Left ventricle myocardium inferior (tissue), 1 donor: ENCODE measurements at regions not wholly inside any gene's neighbourhood (a gene's known extent, or its start where the extent isn't known, plus 50 kb on each side); places are given as distances from the start of the nearest gene placed in this dataset.

Experiments used
- DNase-seq: peaks from one replicate; pipeline ENCODE4 v3.0.0-alpha.2; 2020
- H3K27ac ChIP-seq: fragments of 200-600 bp; replicated peaks from 2 replicates; pipeline ENCODE4 v1.8.0; 2021
- H3K27me3 ChIP-seq: fragments of 200-600 bp; 2 replicates; pipeline ENCODE4 v1.8.0; 2021; ENCODE audit warnings: low read depth
- H3K36me3 ChIP-seq: fragments of 200-600 bp; 2 replicates; pipeline ENCODE4 v1.8.0; 2021
- H3K4me1 ChIP-seq: fragments of 200-600 bp; 2 replicates; pipeline ENCODE4 v1.8.0; 2021
- H3K4me3 ChIP-seq: fragments of 200-600 bp; 2 replicates; pipeline ENCODE4 v1.8.0; 2021; ENCODE audit warnings: mild to moderate bottlenecking, moderate library complexity
- H3K9me3 ChIP-seq: fragments of 200-600 bp; replicated peaks from 2 replicates; pipeline ENCODE4 v1.8.0; 2021
- intact Hi-C: fragments of 100-400 bp; cut with micrococcal nuclease; formaldehyde crosslinking; loops from one replicate; pipeline ENCODE4 v1.11.0; 2022
- TF ChIP-seq, protein P1 (sequence below): fragments of 200-600 bp; IDR thresholded peaks from 2 replicates; pipeline ENCODE4 v1.8.0; 2021; ENCODE audit warnings: antibody characterized with exemption, mild to moderate bottlenecking, borderline replicate concordance
- donor health status: DM: no; HTN: yes; CAD: no; lungs with severe emphysema.

DNA sequence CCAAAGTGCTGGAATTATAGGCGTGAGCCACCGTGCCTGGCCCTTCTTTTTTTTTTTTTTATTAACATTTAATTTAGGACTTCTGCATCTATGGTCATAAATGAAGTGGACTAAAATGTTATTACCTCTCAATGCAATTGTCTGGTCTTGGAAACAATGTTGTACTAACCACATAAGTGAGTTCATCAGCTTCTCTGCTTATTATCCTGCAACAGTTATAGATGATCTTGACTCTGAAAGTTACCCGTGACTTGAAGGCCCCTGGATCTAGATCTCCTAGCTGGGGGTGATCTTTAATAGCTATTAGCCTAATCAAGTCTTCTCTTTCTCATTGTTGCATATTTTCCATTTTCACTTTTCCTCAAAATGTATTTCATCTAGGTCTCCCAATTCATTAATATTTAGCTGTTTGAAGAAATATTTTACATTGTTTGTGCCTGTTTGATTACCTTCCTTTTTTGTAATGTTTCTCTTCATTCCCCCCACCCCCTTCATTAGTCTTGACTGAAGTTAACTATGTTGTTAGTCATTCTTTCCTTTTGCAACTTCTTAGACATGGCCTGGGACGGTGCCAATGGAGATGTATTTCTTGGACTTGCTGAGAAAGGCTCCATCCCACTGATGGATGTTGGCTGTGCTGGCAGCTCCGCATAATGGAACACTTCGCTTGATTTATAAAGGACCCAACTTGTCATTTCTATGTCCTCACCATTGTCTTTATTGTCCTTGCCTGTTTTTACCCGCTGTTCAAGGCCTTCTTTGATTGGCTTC lies 141.6 kb upstream of the RIOK3 start:
- Histone ChIP-seq H3K27me3 (no peaks in the 10 kb centered on the region), H3K36me3 (no peaks in the 10 kb centered on the region), H3K27ac (no peak overlapping the region), H3K9me3 (no peaks in the 10 kb centered on the region), H3K4me3 (no peak overlapping the region), H3K4me1 (peaks cover 9% of the 10 kb centered on the region)
- DNase-seq, result peak; percentile 37
- intact Hi-C loops, result no loop called here
- TF ChIP-seq, protein P1, sequence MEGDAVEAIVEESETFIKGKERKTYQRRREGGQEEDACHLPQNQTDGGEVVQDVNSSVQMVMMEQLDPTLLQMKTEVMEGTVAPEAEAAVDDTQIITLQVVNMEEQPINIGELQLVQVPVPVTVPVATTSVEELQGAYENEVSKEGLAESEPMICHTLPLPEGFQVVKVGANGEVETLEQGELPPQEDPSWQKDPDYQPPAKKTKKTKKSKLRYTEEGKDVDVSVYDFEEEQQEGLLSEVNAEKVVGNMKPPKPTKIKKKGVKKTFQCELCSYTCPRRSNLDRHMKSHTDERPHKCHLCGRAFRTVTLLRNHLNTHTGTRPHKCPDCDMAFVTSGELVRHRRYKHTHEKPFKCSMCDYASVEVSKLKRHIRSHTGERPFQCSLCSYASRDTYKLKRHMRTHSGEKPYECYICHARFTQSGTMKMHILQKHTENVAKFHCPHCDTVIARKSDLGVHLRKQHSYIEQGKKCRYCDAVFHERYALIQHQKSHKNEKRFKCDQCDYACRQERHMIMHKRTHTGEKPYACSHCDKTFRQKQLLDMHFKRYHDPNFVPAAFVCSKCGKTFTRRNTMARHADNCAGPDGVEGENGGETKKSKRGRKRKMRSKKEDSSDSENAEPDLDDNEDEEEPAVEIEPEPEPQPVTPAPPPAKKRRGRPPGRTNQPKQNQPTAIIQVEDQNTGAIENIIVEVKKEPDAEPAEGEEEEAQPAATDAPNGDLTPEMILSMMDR, result no peak

DNA sequence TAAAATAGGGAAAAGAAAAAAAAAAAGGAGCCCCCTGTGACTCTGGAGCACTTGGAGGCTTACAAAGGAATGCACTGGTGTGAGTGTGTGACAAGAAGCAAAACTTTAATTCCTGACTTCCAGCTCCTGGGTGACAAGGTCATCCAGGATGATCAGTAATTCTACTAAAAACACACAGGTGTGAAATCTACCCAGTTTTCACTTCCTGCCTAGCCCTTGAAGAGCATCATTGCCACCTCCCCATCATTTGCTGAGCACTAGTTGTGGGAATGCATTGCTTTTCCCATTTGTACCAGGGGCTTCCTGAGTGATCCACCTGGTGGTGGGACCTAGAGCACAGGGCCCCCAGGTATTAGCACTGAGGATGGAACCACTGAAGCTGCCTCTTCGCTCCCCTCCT lies 139.7 kb upstream of the RIOK3 start:
- Histone ChIP-seq H3K27me3 (no peaks in the 10 kb centered on the region), H3K4me3 (no peak overlapping the region), H3K36me3 (no peaks in the 10 kb centered on the region), H3K9me3 (no peaks in the 10 kb centered on the region), H3K27ac (no peak overlapping the region), H3K4me1 (peaks cover 9% of the 10 kb centered on the region)
- intact Hi-C loops, result no loop called here
- no peak for DNase-seq
- TF ChIP-seq, protein P1, result no peak

DNA sequence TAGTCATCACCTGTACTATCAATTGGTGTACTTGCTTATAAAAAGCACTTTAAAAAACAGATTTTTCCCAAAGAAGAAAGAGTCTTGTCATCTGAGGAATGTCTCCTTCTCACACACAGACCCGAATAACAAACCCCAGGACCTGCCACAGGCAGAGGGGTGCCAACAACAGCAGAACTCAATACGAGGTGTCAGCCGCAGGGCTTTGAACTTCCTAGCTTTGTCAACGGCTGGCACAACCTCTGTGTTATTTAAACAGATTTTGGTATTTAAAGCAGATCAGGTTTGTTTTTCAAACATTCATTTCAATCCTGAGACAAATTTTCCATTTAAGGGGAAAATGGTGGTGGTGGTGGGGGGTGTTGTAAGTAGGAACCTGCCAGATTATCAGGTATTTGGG lies 138.4 kb upstream of the RIOK3 start:
- Histone ChIP-seq H3K4me3 (no peak overlapping the region), H3K27me3 (no peaks in the 10 kb centered on the region), H3K36me3 (no peaks in the 10 kb centered on the region), H3K4me1 (peaks cover 9% of the 10 kb centered on the region), H3K27ac (no peak overlapping the region), H3K9me3 (no peaks in the 10 kb centered on the region)
- TF ChIP-seq, protein P1, result no peak
- no peak for DNase-seq
- intact Hi-C loops, result no loop called here

DNA sequence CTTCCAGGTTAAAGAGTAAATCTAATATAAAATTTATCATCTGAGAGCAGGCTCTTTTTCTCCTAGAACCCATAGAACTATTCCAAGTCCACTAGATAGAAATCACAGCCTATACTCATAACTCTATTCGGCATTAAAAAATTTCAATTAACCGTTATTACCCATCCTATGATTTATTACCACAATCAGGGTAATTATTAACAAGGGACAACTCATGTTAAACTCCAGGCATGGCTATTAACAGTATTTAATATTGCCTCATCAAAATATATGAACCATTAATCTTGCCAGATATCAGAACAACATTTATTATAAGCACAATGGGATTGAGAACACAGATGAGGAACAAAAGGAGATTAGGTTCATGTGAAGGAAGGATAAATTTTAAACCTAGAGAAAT lies 136.8 kb upstream of the RIOK3 start:
- intact Hi-C loops, result no loop called here
- Histone ChIP-seq H3K36me3 (no peaks in the 10 kb centered on the region), H3K27ac (no peak overlapping the region), H3K4me3 (no peak overlapping the region), H3K9me3 (no peaks in the 10 kb centered on the region), H3K27me3 (no peaks in the 10 kb centered on the region), H3K4me1 (peaks cover 9% of the 10 kb centered on the region)
- no peak for DNase-seq
- TF ChIP-seq, protein P1, result no peak

DNA sequence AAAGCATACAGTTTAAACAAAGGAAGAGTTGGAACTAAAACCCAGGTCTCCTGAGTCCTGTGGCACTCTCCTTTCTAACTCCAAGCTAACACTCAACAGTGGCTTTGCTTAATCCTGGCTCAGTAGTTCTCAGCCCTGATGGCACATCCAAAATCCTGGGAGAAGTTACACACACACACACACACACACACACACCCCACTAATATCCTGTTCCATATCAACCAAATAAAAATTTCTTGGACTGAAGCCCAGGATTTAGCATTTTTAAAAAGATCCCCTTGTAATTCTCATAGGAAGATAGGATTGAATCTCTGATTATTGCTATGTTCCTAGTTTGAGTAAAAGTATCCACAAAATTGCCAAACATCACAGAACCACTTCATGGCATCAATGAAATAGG lies 136.1 kb upstream of the RIOK3 start:
- Histone ChIP-seq H3K4me3 (no peak overlapping the region), H3K9me3 (no peaks in the 10 kb centered on the region), H3K27ac (no peak overlapping the region), H3K4me1 (peaks cover 7% of the 10 kb centered on the region), H3K36me3 (no peaks in the 10 kb centered on the region), H3K27me3 (no peaks in the 10 kb centered on the region)
- no peak for DNase-seq
- intact Hi-C loops, result no loop called here
- TF ChIP-seq, protein P1, result no peak
